Esophagus squamous epithelium (tissue), 4 donors: ENCODE measurements at regions not wholly inside any gene's neighbourhood (a gene's known extent, or its start where the extent isn't known, plus 50 kb on each side); places are given as distances from the start of the nearest gene placed in this dataset.

Source experiments
- POLR2A ChIP-seq, 4 donors: fragments of 450-650 bp; IDR thresholded peaks; one replicate each; pipeline ENCODE4 v1.6.1; 2017; ENCODE audit warnings: antibody characterized with exemption in 4 of 4, mild to moderate bottlenecking in 4 of 4, moderate library complexity in 3 of 4
- TF ChIP-seq, protein P1 (sequence below), 6 experiments: fragments of 450-650 bp in 4 of 6; fragments of 200-600 bp in 2 of 6; sonication (generic) in 2 of 6; IDR thresholded peaks; one replicate each; pipeline ENCODE4 v1.5.1; 2016 to 2019; ENCODE audit warnings: antibody characterized with exemption in 6 of 6, mild to moderate bottlenecking in 4 of 6, moderate library complexity in 4 of 6

DNA sequence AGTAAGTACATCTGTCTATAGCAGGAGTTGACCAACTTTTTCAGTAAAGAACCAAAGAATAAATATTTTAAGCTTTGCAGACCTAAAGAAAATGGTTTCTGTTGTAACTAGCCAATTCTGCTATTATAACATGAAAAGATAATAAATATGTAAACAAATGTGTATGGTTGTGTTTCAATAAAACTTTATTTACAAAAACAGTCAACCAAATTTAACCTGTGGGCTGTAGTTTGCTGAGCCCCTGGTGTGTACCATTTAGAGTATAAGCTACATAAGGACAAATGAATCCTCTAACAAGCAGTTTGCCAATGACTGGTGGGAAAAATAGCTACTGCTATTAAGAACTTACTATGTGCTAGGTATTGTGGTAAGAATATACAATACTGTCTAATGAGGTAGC is 79.4 kb downstream of the MAIP1 start:
- TF ChIP-seq, protein P1, sequence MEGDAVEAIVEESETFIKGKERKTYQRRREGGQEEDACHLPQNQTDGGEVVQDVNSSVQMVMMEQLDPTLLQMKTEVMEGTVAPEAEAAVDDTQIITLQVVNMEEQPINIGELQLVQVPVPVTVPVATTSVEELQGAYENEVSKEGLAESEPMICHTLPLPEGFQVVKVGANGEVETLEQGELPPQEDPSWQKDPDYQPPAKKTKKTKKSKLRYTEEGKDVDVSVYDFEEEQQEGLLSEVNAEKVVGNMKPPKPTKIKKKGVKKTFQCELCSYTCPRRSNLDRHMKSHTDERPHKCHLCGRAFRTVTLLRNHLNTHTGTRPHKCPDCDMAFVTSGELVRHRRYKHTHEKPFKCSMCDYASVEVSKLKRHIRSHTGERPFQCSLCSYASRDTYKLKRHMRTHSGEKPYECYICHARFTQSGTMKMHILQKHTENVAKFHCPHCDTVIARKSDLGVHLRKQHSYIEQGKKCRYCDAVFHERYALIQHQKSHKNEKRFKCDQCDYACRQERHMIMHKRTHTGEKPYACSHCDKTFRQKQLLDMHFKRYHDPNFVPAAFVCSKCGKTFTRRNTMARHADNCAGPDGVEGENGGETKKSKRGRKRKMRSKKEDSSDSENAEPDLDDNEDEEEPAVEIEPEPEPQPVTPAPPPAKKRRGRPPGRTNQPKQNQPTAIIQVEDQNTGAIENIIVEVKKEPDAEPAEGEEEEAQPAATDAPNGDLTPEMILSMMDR (IDR thresholded peaks at IDR 0.05): no peak
- no peak for TF ChIP-seq POLR2A (IDR thresholded peaks at IDR 0.05)
